GM20000 (cell line): ENCODE measurements at regions not wholly inside any gene's neighbourhood (a gene's known extent, or its start where the extent isn't known, plus 50 kb on each side); places are given as distances from the start of the nearest gene placed in this dataset.

Experiments
- DNase-seq: peaks from one replicate; pipeline ENCODE4 v3.0.0; 2012; ENCODE audit warnings: low spot score
- TF ChIP-seq, protein P1 (sequence below): IDR thresholded peaks from 2 replicates; pipeline ENCODE4 v1.5.1; 2012; ENCODE audit warnings: mild to moderate bottlenecking, control low read depth; ENCODE audit errors: extremely low read depth, missing control alignments

DNA sequence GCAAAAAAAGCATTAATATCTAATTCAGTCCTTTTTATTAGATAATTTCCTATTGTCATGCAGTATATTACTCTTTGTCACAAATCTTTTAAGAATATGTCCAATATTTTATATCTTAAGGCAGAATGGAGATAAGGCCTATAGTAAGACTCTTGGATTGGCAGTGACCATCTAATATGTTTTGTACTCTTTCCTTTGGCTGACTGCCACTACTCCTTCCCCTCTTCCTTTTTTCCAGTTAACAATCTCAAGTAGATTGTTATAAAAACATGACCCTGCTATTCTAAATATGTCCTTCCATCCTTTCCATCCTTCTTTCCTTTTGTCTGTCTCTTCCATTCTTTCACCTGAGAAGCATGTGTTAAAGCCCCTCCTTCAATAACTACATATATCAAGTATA is 92.8 kb upstream of the TMEM168 start:
- DNase-seq, result no peak
- TF ChIP-seq, protein P1, sequence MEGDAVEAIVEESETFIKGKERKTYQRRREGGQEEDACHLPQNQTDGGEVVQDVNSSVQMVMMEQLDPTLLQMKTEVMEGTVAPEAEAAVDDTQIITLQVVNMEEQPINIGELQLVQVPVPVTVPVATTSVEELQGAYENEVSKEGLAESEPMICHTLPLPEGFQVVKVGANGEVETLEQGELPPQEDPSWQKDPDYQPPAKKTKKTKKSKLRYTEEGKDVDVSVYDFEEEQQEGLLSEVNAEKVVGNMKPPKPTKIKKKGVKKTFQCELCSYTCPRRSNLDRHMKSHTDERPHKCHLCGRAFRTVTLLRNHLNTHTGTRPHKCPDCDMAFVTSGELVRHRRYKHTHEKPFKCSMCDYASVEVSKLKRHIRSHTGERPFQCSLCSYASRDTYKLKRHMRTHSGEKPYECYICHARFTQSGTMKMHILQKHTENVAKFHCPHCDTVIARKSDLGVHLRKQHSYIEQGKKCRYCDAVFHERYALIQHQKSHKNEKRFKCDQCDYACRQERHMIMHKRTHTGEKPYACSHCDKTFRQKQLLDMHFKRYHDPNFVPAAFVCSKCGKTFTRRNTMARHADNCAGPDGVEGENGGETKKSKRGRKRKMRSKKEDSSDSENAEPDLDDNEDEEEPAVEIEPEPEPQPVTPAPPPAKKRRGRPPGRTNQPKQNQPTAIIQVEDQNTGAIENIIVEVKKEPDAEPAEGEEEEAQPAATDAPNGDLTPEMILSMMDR, result no peak

DNA sequence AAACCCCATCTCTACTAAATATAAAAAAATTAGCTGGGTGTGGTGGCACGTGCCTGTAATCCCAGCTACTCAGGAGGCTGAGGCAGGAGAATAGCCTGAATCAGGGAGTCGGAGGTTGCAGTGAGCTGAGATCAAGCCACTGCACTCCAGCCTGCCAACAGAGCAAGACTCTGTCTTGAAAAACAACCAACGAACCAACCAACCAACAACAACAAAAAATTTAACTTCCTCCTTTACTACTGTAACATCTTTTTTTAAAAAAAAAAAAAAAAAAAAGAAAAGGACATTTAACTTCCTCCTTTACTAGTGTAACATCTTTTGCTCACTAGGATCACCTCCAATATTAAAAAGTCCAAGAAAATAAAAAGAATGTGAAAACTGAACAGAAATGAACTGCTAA is 92.3 kb upstream of the TMEM168 start:
- TF ChIP-seq, protein P1, result no peak
- DNase-seq, result no peak

DNA sequence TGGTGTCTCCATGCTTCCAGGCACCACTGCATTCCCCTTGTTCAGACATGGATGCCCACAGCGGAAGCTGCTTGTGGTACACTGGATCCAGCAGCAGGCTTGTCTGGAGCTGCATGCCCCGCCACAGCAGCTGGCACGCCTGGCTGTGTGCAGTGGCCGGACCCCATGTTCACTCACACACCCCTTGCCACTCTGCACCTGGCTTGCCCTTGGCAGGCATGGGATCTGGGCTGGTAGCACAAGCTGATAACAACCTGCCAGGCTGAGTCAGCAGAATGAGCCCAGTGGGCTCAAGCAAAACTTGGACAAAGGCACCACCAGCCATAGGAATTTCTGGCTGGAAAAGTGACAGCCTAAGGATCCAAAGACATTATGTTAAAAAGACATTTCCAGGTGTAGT is 91.8 kb upstream of the TMEM168 start:
- TF ChIP-seq, protein P1, result no peak
- DNase-seq, result no peak

DNA sequence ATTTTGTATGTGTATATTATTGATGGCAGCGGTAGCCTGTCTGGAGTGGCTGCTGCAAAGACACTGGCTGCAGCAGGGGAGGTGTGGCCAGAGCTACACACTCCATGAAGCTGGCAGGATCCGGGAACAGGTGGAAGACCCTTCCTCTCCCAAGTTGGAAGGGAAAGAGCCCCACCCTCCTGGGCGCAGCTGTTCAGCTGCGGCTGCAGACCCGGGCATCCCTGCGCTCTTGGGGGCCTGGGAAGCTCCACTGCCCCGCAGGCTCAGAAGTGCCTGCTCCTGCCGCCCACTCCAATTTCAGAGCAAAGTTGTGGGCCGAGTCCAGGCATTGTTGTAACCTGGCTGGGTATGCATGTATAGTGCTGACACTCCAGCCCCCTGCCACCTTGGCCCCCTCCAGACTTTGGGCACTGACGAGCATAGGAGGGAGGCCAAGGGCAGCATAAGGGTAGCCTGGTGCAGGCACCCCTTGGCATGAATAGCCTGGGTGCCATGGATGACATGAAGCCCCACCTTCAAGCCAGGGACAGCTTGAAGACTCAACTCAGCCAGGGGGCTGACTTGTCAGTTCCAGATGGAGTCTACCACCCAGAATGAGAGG is 90.7 kb upstream of the TMEM168 start:
- TF ChIP-seq, protein P1, result no peak
- DNase-seq, result no peak

DNA sequence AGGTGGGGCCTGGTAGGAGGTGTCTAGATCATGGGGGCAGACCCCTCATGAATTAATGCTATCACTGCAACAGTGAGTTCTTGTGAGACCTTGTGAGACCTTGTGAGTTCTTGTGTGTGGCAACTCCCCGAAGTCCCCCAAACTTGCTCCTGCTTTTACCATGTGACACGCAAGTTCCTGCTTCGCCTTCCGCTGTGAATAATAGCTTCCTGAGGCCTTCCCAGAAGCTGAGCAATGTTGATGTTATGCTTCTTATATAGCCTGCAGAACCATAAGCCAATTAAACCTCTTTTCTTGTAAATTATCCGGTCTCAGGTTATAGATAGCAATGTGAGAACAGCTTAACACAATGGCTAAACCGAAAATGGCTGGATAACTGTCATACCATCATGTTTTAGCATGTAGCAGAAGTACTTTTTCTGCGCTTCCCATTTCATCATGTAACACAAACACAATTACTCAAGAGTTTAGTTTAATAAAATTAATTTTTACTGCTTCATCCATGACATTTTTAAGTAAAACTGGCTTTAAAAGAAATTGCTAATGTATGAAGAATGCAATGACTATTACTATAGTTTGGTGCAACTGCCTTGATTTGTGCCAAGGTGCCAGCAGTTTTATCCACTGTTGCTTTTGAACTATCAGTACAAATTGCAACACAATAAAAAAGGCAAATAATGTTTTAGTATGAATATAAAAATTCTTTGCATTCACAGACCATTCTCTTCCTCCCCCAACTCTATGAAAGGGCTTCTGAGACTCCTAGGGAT is 87.7 kb upstream of the TMEM168 start:
- DNase-seq, result no peak
- TF ChIP-seq, protein P1, result no peak

DNA sequence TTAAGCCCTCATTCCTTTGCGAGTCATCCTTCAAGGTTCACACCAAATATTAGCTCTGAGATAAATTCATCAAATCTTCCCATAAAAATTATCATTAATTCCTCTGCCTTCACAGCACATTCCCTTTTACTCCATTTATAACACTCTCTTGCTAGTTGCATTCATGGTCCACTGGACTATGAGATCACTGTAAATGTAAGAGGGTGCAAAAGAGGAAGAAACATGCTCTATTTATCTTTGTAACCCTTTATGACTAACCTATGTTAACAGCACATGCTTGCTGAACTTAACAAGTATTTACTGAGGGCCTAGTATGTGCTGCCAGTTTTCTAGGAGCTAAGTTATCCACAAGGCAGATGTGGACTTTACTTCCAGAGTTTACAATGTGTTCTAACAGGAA is 86.7 kb upstream of the TMEM168 start:
- TF ChIP-seq, protein P1, result no peak
- no peak for DNase-seq

DNA sequence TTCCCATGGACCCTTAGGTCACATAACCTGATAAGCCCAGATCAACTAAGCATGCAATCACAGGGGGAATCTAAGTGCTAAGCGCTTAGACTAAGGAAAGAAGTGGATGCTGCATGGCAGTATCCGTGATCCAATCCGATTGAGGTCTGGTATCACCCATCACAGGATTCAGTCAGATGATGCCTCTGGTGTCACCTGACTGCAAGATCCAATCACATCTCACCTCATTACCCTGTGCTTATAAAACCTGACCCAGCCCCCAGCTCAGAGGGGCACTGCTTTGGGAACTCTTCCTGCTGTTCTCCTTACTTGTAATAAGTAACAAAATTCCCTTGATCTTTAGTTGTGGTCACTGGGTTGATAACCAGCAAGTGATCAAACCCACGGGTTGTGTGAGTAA is 84.7 kb upstream of the TMEM168 start:
- TF ChIP-seq, protein P1, result no peak
- no peak for DNase-seq
